ENCODE measurements at regions not wholly inside any gene's neighbourhood (a gene's known extent, or its start where the extent isn't known, plus 50 kb on each side); places are given as distances from the start of the nearest gene placed in this dataset.

GRCh38 chr4:121238461-121238860 lies 74.3 kb upstream of the TNIP3 start:
- Mint-ChIP-seq H3K4me3 (no peak overlapping the region), H3K4me1 (peaks cover 31% of the 10 kb centered on the region), H3K9me3 (no peaks in the 10 kb centered on the region), H3K27ac (no peak overlapping the region), H3K27me3 (no peaks in the 10 kb centered on the region), H3K36me3 (no peaks in the 10 kb centered on the region)

- Mint-ChIP-seq H3K4me1 (peaks cover 18% of the 10 kb centered on the region), H3K9me3 (no peaks in the 10 kb centered on the region), H3K27ac (no peak overlapping the region), H3K4me3 (no peak overlapping the region), H3K36me3 (no peaks in the 10 kb centered on the region), H3K27me3 (no peaks in the 10 kb centered on the region)
Observed at GRCh38 chr4:121237069-121237399, 72.9 kb upstream of the TNIP3 start.

- Mint-ChIP-seq H3K4me3 (no peak overlapping the region), H3K36me3 (no peaks in the 10 kb centered on the region)
Observed at GRCh38 chr4:121236353-121237068, 72.4 kb upstream of the TNIP3 start.

GRCh38 chr4:121233982-121234381 lies 69.9 kb upstream of the TNIP3 start:
- no peak overlapping the region for H3K4me3 Mint-ChIP-seq
- peaks cover 4% of the 10 kb centered on the region for H3K36me3 Mint-ChIP-seq
- H3K27ac Mint-ChIP-seq: no peak overlapping the region
- H3K27me3 Mint-ChIP-seq: no peaks in the 10 kb centered on the region
- H3K4me1 Mint-ChIP-seq: peaks cover 16% of the 10 kb centered on the region
- peaks cover 3% of the 10 kb centered on the region for H3K9me3 Mint-ChIP-seq

More at GRCh38 chr4:121236353-121237068, 72.4 kb upstream of the TNIP3 start:
- H3K27me3 Mint-ChIP-seq: no peaks in the 10 kb centered on the region
- no peaks in the 10 kb centered on the region for H3K9me3 Mint-ChIP-seq
- no peak overlapping the region for H3K27ac Mint-ChIP-seq
- H3K4me1 Mint-ChIP-seq: peaks cover 16% of the 10 kb centered on the region

GRCh38 chr4:121229993-121230392 lies 65.9 kb upstream of the TNIP3 start:
- Mint-ChIP-seq H3K4me1 (peaks cover 33% of the 10 kb centered on the region), H3K27ac (no peak overlapping the region), H3K4me3 (no peak overlapping the region), H3K27me3 (no peaks in the 10 kb centered on the region), H3K36me3 (peaks cover 4% of the 10 kb centered on the region), H3K9me3 (peaks cover 3% of the 10 kb centered on the region)

GRCh38 chr4:121228848-121229247 lies 64.7 kb upstream of the TNIP3 start:
- Mint-ChIP-seq H3K27me3 (no peaks in the 10 kb centered on the region), H3K4me1 (peaks cover 38% of the 10 kb centered on the region), H3K9me3 (peaks cover 3% of the 10 kb centered on the region), H3K36me3 (peaks cover 4% of the 10 kb centered on the region), H3K4me3 (no peak overlapping the region), H3K27ac (no peak overlapping the region)

- Mint-ChIP-seq H3K4me3 (peak overlapping the region; percentile 84), H3K27me3 (no peaks in the 10 kb centered on the region), H3K9me3 (peaks cover 3% of the 10 kb centered on the region), H3K4me1 (peaks cover 46% of the 10 kb centered on the region), H3K27ac (peak overlapping the region; percentile 80), H3K36me3 (peaks cover 4% of the 10 kb centered on the region)
Observed at GRCh38 chr4:121227341-121227792, 63.2 kb upstream of the TNIP3 start.

GRCh38 chr4:121226362-121226761 lies 62.2 kb upstream of the TNIP3 start:
- Mint-ChIP-seq H3K27ac (peak overlapping the region; percentile 86), H3K9me3 (peaks cover 3% of the 10 kb centered on the region), H3K4me3 (peak overlapping the region; percentile 84), H3K36me3 (peaks cover 4% of the 10 kb centered on the region), H3K27me3 (no peaks in the 10 kb centered on the region), H3K4me1 (peaks cover 52% of the 10 kb centered on the region)

- Mint-ChIP-seq H3K9me3 (no peaks in the 10 kb centered on the region), H3K36me3 (no peaks in the 10 kb centered on the region), H3K27me3 (no peaks in the 10 kb centered on the region), H3K4me1 (peaks cover 66% of the 10 kb centered on the region), H3K27ac (peak overlapping the region; percentile 14), H3K4me3 (peak overlapping the region; percentile 34)
Observed at GRCh38 chr4:121221608-121222007, 57.5 kb upstream of the TNIP3 start.

- peak overlapping the region; percentile 34 for H3K4me3 Mint-ChIP-seq
- H3K27ac Mint-ChIP-seq: peak overlapping the region; percentile 14
- H3K4me1 Mint-ChIP-seq: peaks cover 69% of the 10 kb centered on the region
- H3K36me3 Mint-ChIP-seq: no peaks in the 10 kb centered on the region
- H3K27me3 Mint-ChIP-seq: no peaks in the 10 kb centered on the region
- no peaks in the 10 kb centered on the region for H3K9me3 Mint-ChIP-seq
Observed at GRCh38 chr4:121221201-121221600, 57.1 kb upstream of the TNIP3 start.

- Mint-ChIP-seq H3K27me3 (no peaks in the 10 kb centered on the region), H3K4me3 (no peak overlapping the region), H3K36me3 (no peaks in the 10 kb centered on the region), H3K9me3 (no peaks in the 10 kb centered on the region), H3K4me1 (peaks cover 67% of the 10 kb centered on the region), H3K27ac (peak overlapping the region; percentile 36)
Observed at GRCh38 chr4:121220698-121221097, 56.6 kb upstream of the TNIP3 start.

- Mint-ChIP-seq H3K4me3 (peak overlapping the region; percentile 81), H3K36me3 (no peaks in the 10 kb centered on the region), H3K4me1 (peaks cover 62% of the 10 kb centered on the region), H3K9me3 (no peaks in the 10 kb centered on the region), H3K27ac (peak overlapping the region; percentile 85), H3K27me3 (no peaks in the 10 kb centered on the region)
Observed at GRCh38 chr4:121219227-121219626, 55.1 kb upstream of the TNIP3 start.

GRCh38 chr4:121217351-121217750 lies 53.2 kb upstream of the TNIP3 start:
- no peaks in the 10 kb centered on the region for H3K9me3 Mint-ChIP-seq
- no peak overlapping the region for H3K27ac Mint-ChIP-seq
- peaks cover 5% of the 10 kb centered on the region for H3K36me3 Mint-ChIP-seq
- H3K4me3 Mint-ChIP-seq: no peak overlapping the region
- no peaks in the 10 kb centered on the region for H3K27me3 Mint-ChIP-seq
- H3K4me1 Mint-ChIP-seq: peaks cover 58% of the 10 kb centered on the region

- Mint-ChIP-seq H3K27ac (no peak overlapping the region), H3K4me3 (no peak overlapping the region), H3K4me1 (peaks cover 49% of the 10 kb centered on the region), H3K27me3 (no peaks in the 10 kb centered on the region), H3K9me3 (no peaks in the 10 kb centered on the region), H3K36me3 (peaks cover 5% of the 10 kb centered on the region)
Observed at GRCh38 chr4:121216461-121216860, 52.3 kb upstream of the TNIP3 start.

- no peaks in the 10 kb centered on the region for H3K9me3 Mint-ChIP-seq
- H3K36me3 Mint-ChIP-seq: peaks cover 11% of the 10 kb centered on the region
- H3K27ac Mint-ChIP-seq: no peak overlapping the region
- H3K27me3 Mint-ChIP-seq: no peaks in the 10 kb centered on the region
- peaks cover 35% of the 10 kb centered on the region for H3K4me1 Mint-ChIP-seq
- H3K4me3 Mint-ChIP-seq: no peak overlapping the region
Observed at GRCh38 chr4:121213940-121214339, 49.8 kb upstream of the TNIP3 start.
